Gastroesophageal sphincter (tissue), 4 donors: ENCODE measurements at regions not wholly inside any gene's neighbourhood (a gene's known extent, or its start where the extent isn't known, plus 50 kb on each side); places are given as distances from the start of the nearest gene placed in this dataset.

Experiments
- ATAC-seq: fragments of 150-250 bp; one replicate; pipeline ENCODE4 v1.9.1; 2016; ENCODE audit warnings: mild to moderate bottlenecking, moderate library complexity
- H3K27ac ChIP-seq, 4 donors: fragments of 200-600 bp; sonication (generic) in 3 of 4; 1 replicate in 3 of 4; 2 replicates in 1 of 4; pipeline ENCODE4 v1.5.1; 2016 to 2019
- H3K27me3 ChIP-seq: fragments of 200-600 bp; sonication (generic); one replicate; pipeline ENCODE4 v1.5.1; 2019
- H3K36me3 ChIP-seq, 2 donors: fragments of 200-600 bp; sonication (generic); one replicate each; pipeline ENCODE4 v1.5.1; 2019; ENCODE audit warnings: control low read depth in 1 of 2
- H3K4me1 ChIP-seq, 3 donors: fragments of 200-600 bp; sonication (generic); 1 replicate in 2 of 3; 2 replicates in 1 of 3; pipeline ENCODE4 v1.5.1; 2016 to 2019; ENCODE audit warnings: control low read depth in 2 of 3
- H3K4me3 ChIP-seq, 2 donors: fragments of 200-600 bp; sonication (generic); one replicate each; pipeline ENCODE4 v1.5.1; 2019; ENCODE audit warnings: mild to moderate bottlenecking in 1 of 2, moderate library complexity in 1 of 2
- H3K9me3 ChIP-seq, 3 donors: fragments of 200-600 bp; sonication (generic); one replicate each; pipeline ENCODE4 v1.5.1; 2017 to 2019; ENCODE audit warnings: control low read depth in 2 of 3
- CTCF ChIP-seq, 4 experiments: fragments of 200-600 bp in 2 of 4; fragments of 450-650 bp in 2 of 4; sonication (generic) in 1 of 4; IDR thresholded peaks; one replicate each; pipeline ENCODE4 v1.5.1; 2017 to 2019; ENCODE audit warnings: antibody characterized with exemption in 4 of 4, mild to moderate bottlenecking in 2 of 4, moderate library complexity in 2 of 4
- EP300 ChIP-seq: sonication (generic); formaldehyde crosslinking; IDR thresholded peaks from one replicate; pipeline ENCODE4 v1.6.1; 2017; ENCODE audit warnings: antibody characterized with exemption, mild to moderate bottlenecking
- POLR2A ChIP-seq, 2 donors: fragments of 450-650 bp; IDR thresholded peaks; one replicate each; pipeline ENCODE4 v1.6.1; 2017; ENCODE audit warnings: antibody characterized with exemption in 2 of 2, mild to moderate bottlenecking in 2 of 2, moderate library complexity in 1 of 2
- POLR2AphosphoS5 ChIP-seq: sonication (generic); formaldehyde crosslinking; IDR thresholded peaks from one replicate; pipeline ENCODE4 v1.6.1; 2017; ENCODE audit warnings: antibody characterized with exemption
- WGBS, 2 donors: methylation state at CpG; one replicate each; pipeline ENCODE4 v1.1.5; 2018; ENCODE audit warnings: low coverage in 1 of 2; 5-methylcytosine and 5-hydroxymethylcytosine counted together

- no peaks in the 10 kb centered on the region for H3K36me3 ChIP-seq
- ATAC-seq, result no peak
- H3K27ac ChIP-seq, result no peak overlapping the region
- no peak for TF ChIP-seq POLR2A (IDR thresholded peaks at IDR 0.05)
- TF ChIP-seq POLR2AphosphoS5, result no peak
- no peak for TF ChIP-seq EP300
- no peak for TF ChIP-seq CTCF (IDR thresholded peaks at IDR 0.05)
- H3K27me3 ChIP-seq, result no peaks in the 10 kb centered on the region
- H3K4me3 ChIP-seq, result no peak overlapping the region
- H3K9me3 ChIP-seq, result no peaks in the 10 kb centered on the region
- no peaks in the 10 kb centered on the region for H3K4me1 ChIP-seq
Observed at GRCh38 chr18:72197591-72197990, 346.6 kb downstream of the CBLN2 start.

- Histone ChIP-seq H3K4me1 (no peaks in the 10 kb centered on the region), H3K36me3 (no peaks in the 10 kb centered on the region), H3K27me3 (no peaks in the 10 kb centered on the region), H3K27ac (no peak overlapping the region), H3K4me3 (no peak overlapping the region), H3K9me3 (no peaks in the 10 kb centered on the region)
- ATAC-seq, result no peak
- TF ChIP-seq CTCF (IDR thresholded peaks at IDR 0.05) (no peak), POLR2A (IDR thresholded peaks at IDR 0.05) (no peak), POLR2AphosphoS5 (no peak), EP300 (no peak)
- 40 to 82% methylated on average over 1 to 6 of the region's 6 CpGs for WGBS, 2 donors
Observed at GRCh38 chr18:72194072-72194471, 350.1 kb downstream of the CBLN2 start.

- H3K27me3 ChIP-seq, result no peaks in the 10 kb centered on the region
- H3K4me3 ChIP-seq, result no peak overlapping the region
- TF ChIP-seq POLR2AphosphoS5, result no peak
- no peak for TF ChIP-seq CTCF (IDR thresholded peaks at IDR 0.05)
- TF ChIP-seq EP300, result no peak
- no peak for TF ChIP-seq POLR2A (IDR thresholded peaks at IDR 0.05)
- no peak overlapping the region for H3K27ac ChIP-seq
- no peaks in the 10 kb centered on the region for H3K36me3 ChIP-seq
- no peak for ATAC-seq
- no peaks in the 10 kb centered on the region for H3K9me3 ChIP-seq
- no peaks in the 10 kb centered on the region for H3K4me1 ChIP-seq
- 53 to 54% methylated on average over 2 of the region's 2 CpGs for WGBS, 2 donors
Observed at GRCh38 chr18:72187956-72188355, 356.2 kb downstream of the CBLN2 start.

- no peak overlapping the region for H3K27ac ChIP-seq
- H3K4me1 ChIP-seq, result no peaks in the 10 kb centered on the region
- no peak for ATAC-seq
- no peaks in the 10 kb centered on the region for H3K36me3 ChIP-seq
- 82 to 86% methylated on average over 4 of the region's 4 CpGs for WGBS, 2 donors
- no peak overlapping the region for H3K4me3 ChIP-seq
- no peaks in the 10 kb centered on the region for H3K9me3 ChIP-seq
- no peaks in the 10 kb centered on the region for H3K27me3 ChIP-seq
- TF ChIP-seq POLR2A (IDR thresholded peaks at IDR 0.05) (no peak), CTCF (IDR thresholded peaks at IDR 0.05) (no peak), POLR2AphosphoS5 (no peak), EP300 (no peak)
Observed at GRCh38 chr18:72181241-72181764, 362.8 kb downstream of the CBLN2 start.

- TF ChIP-seq POLR2AphosphoS5, result no peak
- no peak for TF ChIP-seq POLR2A (IDR thresholded peaks at IDR 0.05)
- no peak for TF ChIP-seq CTCF (IDR thresholded peaks at IDR 0.05)
- no peak for TF ChIP-seq EP300
- no peaks in the 10 kb centered on the region for H3K9me3 ChIP-seq
Observed at GRCh38 chr18:72180689-72181088, 363.5 kb downstream of the CBLN2 start.

More at GRCh38 chr18:72180689-72181088, 363.5 kb downstream of the CBLN2 start:
- Histone ChIP-seq H3K27me3 (no peaks in the 10 kb centered on the region), H3K27ac (no peak overlapping the region), H3K4me3 (no peak overlapping the region), H3K36me3 (no peaks in the 10 kb centered on the region), H3K4me1 (no peaks in the 10 kb centered on the region)
- no peak for ATAC-seq
